H9 (cell line): ENCODE measurements at regions not wholly inside any gene's neighbourhood (a gene's known extent, or its start where the extent isn't known, plus 50 kb on each side); places are given as distances from the start of the nearest gene placed in this dataset.

Source experiments
- DNase-seq: peaks from one replicate; pipeline ENCODE4 v3.0.0-alpha.2; 2017
- H2AFZ ChIP-seq: one replicate; pipeline ENCODE4 v1.6.1; 2013; ENCODE audit warnings: mild to moderate bottlenecking, low read length, control low read depth, moderate library complexity
- H2AK5ac ChIP-seq: 2 replicates; pipeline ENCODE4 v1.6.1; 2013; ENCODE audit warnings: low read length, control low read depth, mixed read lengths; ENCODE audit not compliant: insufficient read length
- H2BK120ac ChIP-seq: one replicate; pipeline ENCODE4 v1.6.1; 2013; ENCODE audit warnings: low read depth, mild to moderate bottlenecking, low read length, control low read depth, inconsistent platforms; ENCODE audit not compliant: poor library complexity, severe bottlenecking
- H2BK12ac ChIP-seq: 2 replicates; pipeline ENCODE4 v1.6.1; 2013; ENCODE audit warnings: low read length, control low read depth, mixed read lengths, low read depth; ENCODE audit not compliant: insufficient read length
- H2BK15ac ChIP-seq: 2 replicates; pipeline ENCODE4 v1.6.1; 2013; ENCODE audit warnings: low read depth, low read length, control low read depth
- H2BK20ac ChIP-seq: one replicate; pipeline ENCODE4 v1.6.1; 2013; ENCODE audit warnings: low read depth, mild to moderate bottlenecking, low read length, control low read depth, inconsistent platforms; ENCODE audit not compliant: poor library complexity, severe bottlenecking
- H2BK5ac ChIP-seq: 2 replicates; pipeline ENCODE4 v1.6.1; 2013; ENCODE audit warnings: low read length, control low read depth, mixed read lengths; ENCODE audit not compliant: insufficient read length
- H3K14ac ChIP-seq: 2 replicates; pipeline ENCODE4 v1.6.1; 2013; ENCODE audit warnings: low read length, control low read depth; ENCODE audit not compliant: insufficient read depth
- H3K18ac ChIP-seq: 2 replicates; pipeline ENCODE4 v1.6.1; 2013; ENCODE audit warnings: low read depth, mild to moderate bottlenecking, mixed read lengths, low read length, control low read depth; ENCODE audit not compliant: insufficient read length
- H3K23ac ChIP-seq: 2 replicates; pipeline ENCODE4 v1.6.1; 2013; ENCODE audit warnings: low read length, control low read depth, mixed read lengths, low read depth; ENCODE audit not compliant: insufficient read length
- H3K23me2 ChIP-seq: 2 replicates; pipeline ENCODE4 v1.6.1; 2013; ENCODE audit warnings: low read depth, mild to moderate bottlenecking, mixed read lengths, low read length, control low read depth; ENCODE audit not compliant: insufficient read length, poor library complexity, severe bottlenecking
- H3K27ac ChIP-seq: 2 replicates; pipeline ENCODE4 v1.5.1; 2013; ENCODE audit warnings: low read length, control low read depth, mixed read lengths, low read depth; ENCODE audit not compliant: insufficient read length
- H3K27me3 ChIP-seq: 2 replicates; pipeline ENCODE4 v1.6.1; 2013; ENCODE audit warnings: low read length, control low read depth, inconsistent platforms; ENCODE audit not compliant: insufficient read depth
- H3K4ac ChIP-seq: 2 replicates; pipeline ENCODE4 v1.6.1; 2013; ENCODE audit warnings: low read depth, mild to moderate bottlenecking, control low read depth, inconsistent platforms, low read length, moderate library complexity
- H3K4me1 ChIP-seq: 2 replicates; pipeline ENCODE4 v1.6.1; 2013; ENCODE audit warnings: low read length, control low read depth, inconsistent platforms; ENCODE audit not compliant: insufficient read depth
- H3K4me2 ChIP-seq: 2 replicates; pipeline ENCODE4 v1.6.1; 2013; ENCODE audit warnings: low read length, control low read depth, mixed read lengths; ENCODE audit not compliant: insufficient read length, insufficient read depth
- H3K56ac ChIP-seq: 2 replicates; pipeline ENCODE4 v1.6.1; 2013; ENCODE audit warnings: low read depth, mild to moderate bottlenecking, mixed read lengths, low read length, control low read depth; ENCODE audit not compliant: insufficient read length
- H3K79me1 ChIP-seq: 2 replicates; pipeline ENCODE4 v1.6.1; 2013; ENCODE audit warnings: low read depth, mild to moderate bottlenecking, moderate library complexity, low read length, control low read depth, inconsistent platforms; ENCODE audit not compliant: insufficient read depth, poor library complexity, severe bottlenecking
- H3K79me2 ChIP-seq: 2 replicates; pipeline ENCODE4 v1.6.1; 2013; ENCODE audit warnings: low read length, control low read depth, inconsistent platforms; ENCODE audit not compliant: insufficient read depth
- H3K9ac ChIP-seq: 2 replicates; pipeline ENCODE4 v1.6.1; 2013; ENCODE audit warnings: low read length, control low read depth, mixed read lengths; ENCODE audit not compliant: insufficient read length; ENCODE audit errors: extremely low read depth
- H3K9me3 ChIP-seq: one replicate; pipeline ENCODE4 v1.6.1; 2013; ENCODE audit warnings: low read depth, low read length, inconsistent platforms; ENCODE audit not compliant: control insufficient read depth
- H3T11ph ChIP-seq: one replicate; pipeline ENCODE4 v1.6.1; 2013; ENCODE audit warnings: mild to moderate bottlenecking, low read length, control low read depth, inconsistent platforms
- H4K20me1 ChIP-seq: one replicate; pipeline ENCODE4 v1.6.1; 2013; ENCODE audit not compliant: control insufficient read depth, insufficient read length, insufficient read depth
- H4K5ac ChIP-seq: 2 replicates; pipeline ENCODE4 v1.6.1; 2013; ENCODE audit warnings: low read depth, mild to moderate bottlenecking, mixed read lengths, low read length, control low read depth; ENCODE audit not compliant: insufficient read length
- H4K8ac ChIP-seq: replicated peaks from 2 replicates; pipeline ENCODE4 v1.6.1; 2013; ENCODE audit warnings: low read length, control low read depth, mixed read lengths, low read depth; ENCODE audit not compliant: insufficient read length
- H4K91ac ChIP-seq: 2 replicates; pipeline ENCODE4 v1.6.1; 2013; ENCODE audit warnings: low read depth, mild to moderate bottlenecking, moderate library complexity, mixed read lengths, low read length, control low read depth; ENCODE audit not compliant: insufficient read length
- H3K27ac Mint-ChIP-seq, 3 experiments: 2 replicates in 2 of 3; 3 replicates in 1 of 3; pipeline ENCODE4 v1.8.0; 2020 to 2021; ENCODE audit warnings: mixed read lengths in 3 of 3, mild to moderate bottlenecking in 1 of 3, moderate library complexity in 1 of 3
- H3K27me3 Mint-ChIP-seq: 2 replicates; pipeline ENCODE4 v1.8.0; 2021; ENCODE audit warnings: low read depth, mild to moderate bottlenecking, moderate library complexity, mixed read lengths
- H3K36me3 Mint-ChIP-seq, 3 experiments: 2 replicates in 2 of 3; 3 replicates in 1 of 3; pipeline ENCODE4 v1.8.0; 2020 to 2021; ENCODE audit warnings: low read depth in 3 of 3, mixed read lengths in 3 of 3; ENCODE audit not compliant: insufficient read depth in 1 of 3
- H3K4me1 Mint-ChIP-seq, 2 experiments: 2 replicates each; pipeline ENCODE4 v1.8.0; 2020; ENCODE audit warnings: mixed read lengths in 2 of 2
- H3K4me3 Mint-ChIP-seq, 2 experiments: 2 replicates in 1 of 2; 3 replicates in 1 of 2; pipeline ENCODE4 v1.8.0; 2020 to 2021; ENCODE audit warnings: mild to moderate bottlenecking in 2 of 2, mixed read lengths in 2 of 2, moderate library complexity in 1 of 2
- H3K9me3 Mint-ChIP-seq, 2 experiments: 2 replicates in 1 of 2; 3 replicates in 1 of 2; pipeline ENCODE4 v1.8.0; 2020; ENCODE audit warnings: mild to moderate bottlenecking in 2 of 2, mixed read lengths in 2 of 2, moderate library complexity in 1 of 2
- CTCF ChIP-seq: fragments of 200-600 bp; sonication (generic); conservative IDR thresholded peaks from 3 replicates; pipeline ENCODE4 v1.8.0; 2021; ENCODE audit warnings: antibody characterized with exemption, mild to moderate bottlenecking

GRCh38 chr12:88300931-88301330 lies 158.8 kb downstream of the TMTC3 start:
- Mint-ChIP-seq H3K27me3 (no peaks in the 10 kb centered on the region), H3K27ac (no peak overlapping the region), H3K9me3 (no peaks in the 10 kb centered on the region), H3K36me3 (no peaks in the 10 kb centered on the region), H3K4me1 (0 out of 4 replicates have a peak, but pooled peaks cover 0 to 2% of the 10 kb centered on the region in 2 experiments), H3K4me3 (no peak overlapping the region)
- H2BK20ac ChIP-seq, result no peak overlapping the region
- H3K79me2 ChIP-seq, result no peaks in the 10 kb centered on the region
- no peak overlapping the region for H3K14ac ChIP-seq
- no peak overlapping the region for H2BK12ac ChIP-seq
- H3K9ac ChIP-seq, result no peak overlapping the region
- no peak overlapping the region for H3K27ac ChIP-seq
- no peaks in the 10 kb centered on the region for H3K9me3 ChIP-seq
- no peak overlapping the region for H2BK15ac ChIP-seq
- no peak overlapping the region for H3K23ac ChIP-seq
- no peak overlapping the region for H3T11ph ChIP-seq
- no peaks in the 10 kb centered on the region for H3K27me3 ChIP-seq
- no peak overlapping the region for H2AFZ ChIP-seq
- no peaks in the 10 kb centered on the region for H3K23me2 ChIP-seq
- H3K4me1 ChIP-seq, result no peaks in the 10 kb centered on the region
- H2BK5ac ChIP-seq, result no peak overlapping the region
- no peak overlapping the region for H4K91ac ChIP-seq
- DNase-seq, result no peak
- H3K4ac ChIP-seq, result no peak overlapping the region
- H3K4me2 ChIP-seq, result no peak overlapping the region
- no peak for TF ChIP-seq CTCF
- no peaks in the 10 kb centered on the region for H4K20me1 ChIP-seq
- no peaks in the 10 kb centered on the region for H3K79me1 ChIP-seq
- no peak overlapping the region for H3K56ac ChIP-seq
- H2AK5ac ChIP-seq, result no peak overlapping the region
- no peak overlapping the region for H4K5ac ChIP-seq
- no peak overlapping the region for H2BK120ac ChIP-seq
- H3K18ac ChIP-seq, result no peak overlapping the region
- H4K8ac ChIP-seq, result no peak overlapping the region
